Mammary epithelial cell (primary cell): ENCODE measurements at regions not wholly inside any gene's neighbourhood (a gene's known extent, or its start where the extent isn't known, plus 50 kb on each side); places are given as distances from the start of the nearest gene placed in this dataset.

ENCODE experiments used
- CTCF ChIP-seq, 2 donors: IDR thresholded peaks in 1 of 2; conservative IDR thresholded peaks in 1 of 2; 2 replicates each; pipeline ENCODE4 v1.5.1; 2011 to 2012; ENCODE audit warnings: inconsistent platforms in 2 of 2, low read length in 2 of 2, mild to moderate bottlenecking in 2 of 2, control low read depth in 1 of 2, low read depth in 1 of 2; ENCODE audit not compliant: insufficient read depth in 1 of 2; ENCODE audit errors: extremely low read depth in 1 of 2
- EZH2 ChIP-seq: IDR thresholded peaks from 2 replicates; pipeline ENCODE4 v1.6.1; 2012; ENCODE audit warnings: low read length, inconsistent platforms, borderline replicate concordance

DNA sequence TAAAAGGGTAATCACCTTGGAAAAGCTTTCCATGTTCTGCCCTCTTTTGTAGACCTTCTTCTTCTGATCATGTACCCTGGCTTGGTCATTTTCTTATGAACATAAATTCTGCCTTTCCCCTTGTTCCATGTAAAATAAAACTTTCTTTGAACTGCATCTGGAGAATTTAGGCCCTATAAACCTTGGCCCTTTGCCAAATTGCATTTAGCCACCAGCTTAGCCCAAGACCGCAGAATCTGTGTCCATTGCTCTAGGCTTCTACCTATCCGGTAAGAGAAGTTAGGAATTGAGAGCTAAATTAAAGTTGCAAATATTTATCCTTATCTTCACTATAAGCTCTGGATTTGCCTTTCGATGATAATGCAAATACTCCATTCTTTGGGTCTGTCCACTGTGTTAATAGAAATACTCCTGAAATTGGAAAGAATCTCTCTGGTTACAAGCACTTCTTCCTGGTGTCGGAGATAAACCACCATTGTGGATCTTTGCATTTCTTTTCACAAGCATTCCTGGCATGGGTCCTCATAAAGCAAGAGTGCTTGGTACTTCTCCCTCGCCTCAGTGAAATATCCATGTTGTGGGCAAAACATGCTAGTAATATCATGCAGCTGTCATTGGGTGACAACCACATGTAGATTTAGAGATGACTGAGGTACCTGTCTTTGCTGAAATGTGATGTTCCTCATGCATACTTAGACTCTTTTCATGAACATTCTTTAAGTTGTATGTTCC is 698.0 kb upstream of the WWC1 start:
- no peak for TF ChIP-seq CTCF (conservative IDR thresholded peaks at IDR 0.05 in 1 of 2, IDR thresholded peaks at IDR 0.05 in 1 of 2; ENCODE audit: extremely low read depth in 1 of 2, insufficient read depth in 1 of 2, low read depth in 1 of 2, low read length in 2 of 2)
- TF ChIP-seq EZH2: no peak
